Esophagus squamous epithelium (tissue), 5 donors: ENCODE measurements at regions not wholly inside any gene's neighbourhood (a gene's known extent, or its start where the extent isn't known, plus 50 kb on each side); places are given as distances from the start of the nearest gene placed in this dataset.

Experiments
- DNase-seq: peaks from one replicate; lab custom pipeline; 2025; lab: John Stamatoyannopoulos, UW
- H3K27ac ChIP-seq, 4 donors: fragments of 200-600 bp; sonication (generic); one replicate each; pipeline ENCODE4 v1.5.1; 2016 to 2019; ENCODE audit warnings: mild to moderate bottlenecking in 1 of 4
- H3K27me3 ChIP-seq, 4 donors: fragments of 200-600 bp; sonication (generic); 1 replicate in 3 of 4; 2 replicates in 1 of 4; pipeline versions ENCODE4 v1.5.1 to v1.6.0; 2017 to 2021; ENCODE audit warnings: antibody characterized with exemption in 1 of 4
- H3K36me3 ChIP-seq, 3 donors: fragments of 200-600 bp; sonication (generic); one replicate each; pipeline ENCODE4 v1.5.1; 2016 to 2019
- H3K4me1 ChIP-seq, 3 donors: fragments of 200-600 bp; sonication (generic); one replicate each; pipeline ENCODE4 v1.5.1; 2017 to 2019
- H3K4me3 ChIP-seq, 4 donors: fragments of 200-600 bp; sonication (generic); 1 replicate in 3 of 4; 2 replicates in 1 of 4; pipeline ENCODE4 v1.5.1; 2016 to 2019; ENCODE audit warnings: mild to moderate bottlenecking in 2 of 4, moderate library complexity in 1 of 4
- H3K9me3 ChIP-seq, 3 donors: fragments of 200-600 bp; sonication (generic); one replicate each; pipeline ENCODE4 v1.5.1; 2016 to 2019
- POLR2A ChIP-seq, 4 donors: fragments of 450-650 bp; IDR thresholded peaks; one replicate each; pipeline ENCODE4 v1.6.1; 2017; ENCODE audit warnings: antibody characterized with exemption in 4 of 4, mild to moderate bottlenecking in 4 of 4, moderate library complexity in 3 of 4
- WGBS, 2 donors: methylation state at CpG; one replicate each; pipeline ENCODE4 v1.1.5; 2018; 5-methylcytosine and 5-hydroxymethylcytosine counted together
- intact Hi-C: fragments of 100-400 bp; cut with DNase I; formaldehyde crosslinking; loops from one replicate; pipeline ENCODE4 v1.15.0; 2022
- TF ChIP-seq, protein P1 (sequence below), 6 experiments: fragments of 450-650 bp in 4 of 6; fragments of 200-600 bp in 2 of 6; sonication (generic) in 2 of 6; IDR thresholded peaks; one replicate each; pipeline ENCODE4 v1.5.1; 2016 to 2019; ENCODE audit warnings: antibody characterized with exemption in 6 of 6, mild to moderate bottlenecking in 4 of 6, moderate library complexity in 4 of 6
- donor health status: DM: yes; HTN: yes; CAD: no.

DNA sequence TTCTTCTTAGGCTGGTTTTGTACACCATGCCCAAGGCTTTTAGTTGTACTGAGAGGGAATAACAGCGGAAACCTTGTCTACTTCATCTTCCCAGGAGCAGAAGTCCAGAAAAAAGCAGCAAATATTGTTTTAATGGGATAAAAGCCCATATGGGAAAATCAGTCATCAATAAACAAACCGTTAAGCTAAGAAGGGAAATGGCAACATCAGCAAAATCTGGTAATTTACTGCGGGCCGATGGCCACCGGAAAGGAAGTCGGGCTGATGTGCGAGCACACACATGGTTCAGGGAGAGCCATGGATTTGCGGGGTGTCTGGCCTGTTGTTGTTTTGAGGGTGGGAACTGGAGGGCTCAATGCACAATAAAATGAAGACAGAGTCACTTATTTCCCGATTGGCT lies 300.7 kb upstream of the RAB6C start:
- Histone ChIP-seq H3K4me3 (no peak overlapping the region), H3K4me1 (peaks cover 0 to 8% (median 0%) of the 10 kb centered on the region in 3 donors), H3K27ac (no peak overlapping the region), H3K9me3 (peaks cover 0 to 8% (median 5%) of the 10 kb centered on the region in 3 donors), H3K36me3 (no peaks in the 10 kb centered on the region), H3K27me3 (peaks cover 0 to 5% (median 0%) of the 10 kb centered on the region in 4 donors)
- DNase-seq: no peak
- intact Hi-C loops: no loop called here
- TF ChIP-seq, protein P1, sequence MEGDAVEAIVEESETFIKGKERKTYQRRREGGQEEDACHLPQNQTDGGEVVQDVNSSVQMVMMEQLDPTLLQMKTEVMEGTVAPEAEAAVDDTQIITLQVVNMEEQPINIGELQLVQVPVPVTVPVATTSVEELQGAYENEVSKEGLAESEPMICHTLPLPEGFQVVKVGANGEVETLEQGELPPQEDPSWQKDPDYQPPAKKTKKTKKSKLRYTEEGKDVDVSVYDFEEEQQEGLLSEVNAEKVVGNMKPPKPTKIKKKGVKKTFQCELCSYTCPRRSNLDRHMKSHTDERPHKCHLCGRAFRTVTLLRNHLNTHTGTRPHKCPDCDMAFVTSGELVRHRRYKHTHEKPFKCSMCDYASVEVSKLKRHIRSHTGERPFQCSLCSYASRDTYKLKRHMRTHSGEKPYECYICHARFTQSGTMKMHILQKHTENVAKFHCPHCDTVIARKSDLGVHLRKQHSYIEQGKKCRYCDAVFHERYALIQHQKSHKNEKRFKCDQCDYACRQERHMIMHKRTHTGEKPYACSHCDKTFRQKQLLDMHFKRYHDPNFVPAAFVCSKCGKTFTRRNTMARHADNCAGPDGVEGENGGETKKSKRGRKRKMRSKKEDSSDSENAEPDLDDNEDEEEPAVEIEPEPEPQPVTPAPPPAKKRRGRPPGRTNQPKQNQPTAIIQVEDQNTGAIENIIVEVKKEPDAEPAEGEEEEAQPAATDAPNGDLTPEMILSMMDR (IDR thresholded peaks at IDR 0.05): no peak
- no peak for TF ChIP-seq POLR2A (IDR thresholded peaks at IDR 0.05)
- 83 to 84% methylated on average over 9 of the region's 9 CpGs for WGBS, 2 donors

DNA sequence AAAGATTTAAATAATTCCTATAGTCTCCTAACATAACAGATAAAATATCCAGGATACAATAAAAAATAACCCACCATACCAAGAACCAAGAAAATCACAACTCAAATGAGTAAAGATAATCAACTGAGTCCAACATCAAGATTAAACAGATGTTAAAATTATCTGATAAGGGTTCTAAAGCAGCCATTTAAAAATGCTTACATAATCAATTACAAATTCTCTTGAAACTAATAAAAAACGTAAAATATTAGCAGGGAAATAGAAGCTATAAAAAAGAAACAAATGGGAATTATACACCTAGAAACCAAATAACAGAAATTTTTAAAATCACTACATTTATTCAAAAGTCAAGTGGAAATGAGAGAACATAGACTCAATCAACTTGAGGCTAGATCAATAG lies 297.7 kb upstream of the RAB6C start:
- peaks cover 0 to 8% (median 5%) of the 10 kb centered on the region in 3 donors for H3K9me3 ChIP-seq
- no peak overlapping the region for H3K4me3 ChIP-seq
- H3K27me3 ChIP-seq: peaks cover 0 to 5% (median 0%) of the 10 kb centered on the region in 4 donors
- WGBS, 2 donors: 70 to 83% methylated on average over 1 of the region's 1 CpG
- no peaks in the 10 kb centered on the region for H3K4me1 ChIP-seq
- no peak for TF ChIP-seq POLR2A (IDR thresholded peaks at IDR 0.05)
- TF ChIP-seq, protein P1 (IDR thresholded peaks at IDR 0.05): no peak
- H3K36me3 ChIP-seq: no peaks in the 10 kb centered on the region
- no peak overlapping the region for H3K27ac ChIP-seq
- intact Hi-C loops: no loop called here
- DNase-seq: no peak

DNA sequence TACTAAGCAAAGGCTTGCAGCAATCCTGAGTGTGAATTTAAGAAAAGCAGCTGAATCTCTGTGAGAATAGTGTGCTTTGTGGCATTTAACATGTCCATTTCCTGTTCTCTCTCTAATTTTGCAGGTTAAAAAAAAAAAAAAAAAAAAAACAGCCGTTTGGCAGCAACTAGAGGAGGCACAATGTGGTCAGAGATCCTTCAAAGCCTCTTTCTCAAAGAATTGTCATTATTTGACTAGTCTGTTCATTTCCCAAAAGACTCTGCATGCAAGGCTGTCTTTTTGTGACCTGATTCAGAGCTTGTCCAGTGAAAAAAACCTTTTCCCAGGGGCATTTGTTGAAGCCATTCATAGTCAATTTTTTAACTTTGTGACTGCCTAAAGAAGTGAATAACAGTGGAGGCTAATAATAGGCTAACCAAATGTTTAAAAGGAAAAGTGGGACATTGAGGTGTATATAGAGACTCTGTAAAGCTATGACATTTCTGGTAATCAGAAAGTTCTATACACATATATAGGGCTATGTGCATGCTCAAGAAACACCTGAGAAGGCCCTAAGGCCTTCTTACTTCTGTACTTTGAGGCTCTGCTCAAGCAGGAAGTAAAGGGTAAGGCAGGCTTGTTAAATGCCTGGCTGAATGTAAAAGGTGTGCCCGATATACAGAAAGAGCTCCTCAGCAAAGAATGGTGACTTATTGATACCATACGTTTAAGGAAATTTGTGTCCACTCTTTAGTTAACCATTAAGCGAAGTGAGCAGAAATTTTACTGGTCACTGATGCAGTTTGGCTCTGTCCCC lies 289.6 kb upstream of the RAB6C start:
- intact Hi-C loops: no loop called here
- Histone ChIP-seq H3K27me3 (no peaks in the 10 kb centered on the region), H3K4me3 (no peak overlapping the region), H3K9me3 (peaks cover 0 to 4% (median 0%) of the 10 kb centered on the region in 3 donors), H3K36me3 (no peaks in the 10 kb centered on the region), H3K4me1 (no peaks in the 10 kb centered on the region), H3K27ac (peak overlapping the region in 1 of 4 donors; percentile 14)
- DNase-seq: no peak
- WGBS, 2 donors: 76 to 77% methylated on average over 4 of the region's 4 CpGs
- TF ChIP-seq POLR2A (IDR thresholded peaks at IDR 0.05): no peak
- TF ChIP-seq, protein P1 (IDR thresholded peaks at IDR 0.05): no peak

DNA sequence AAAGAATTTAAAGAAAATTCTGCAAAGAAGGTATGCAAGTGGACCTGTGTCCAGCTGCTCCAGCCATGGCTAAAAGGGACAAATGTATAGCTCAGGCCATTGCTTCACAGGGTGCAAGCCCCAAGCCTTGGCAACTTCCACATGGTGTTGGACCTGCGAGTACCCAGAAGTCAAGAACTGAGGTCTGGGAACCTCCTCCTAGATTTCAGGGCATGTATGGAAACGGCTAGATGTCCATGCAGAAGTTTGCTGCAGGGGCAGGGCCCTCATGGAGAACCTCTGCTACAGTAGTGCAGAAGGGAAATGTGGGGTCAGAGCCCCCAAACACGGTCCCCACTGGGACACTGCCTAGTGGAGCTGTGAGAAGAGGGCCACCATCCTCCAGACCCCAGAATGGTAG lies 284.0 kb upstream of the RAB6C start:
- intact Hi-C loops: no loop called here
- no peaks in the 10 kb centered on the region for H3K27me3 ChIP-seq
- H3K27ac ChIP-seq: no peak overlapping the region
- no peaks in the 10 kb centered on the region for H3K36me3 ChIP-seq
- no peak for TF ChIP-seq POLR2A (IDR thresholded peaks at IDR 0.05)
- TF ChIP-seq, protein P1 (IDR thresholded peaks at IDR 0.05): no peak
- peaks cover 0 to 4% (median 0%) of the 10 kb centered on the region in 3 donors for H3K9me3 ChIP-seq
- no peak overlapping the region for H3K4me3 ChIP-seq
- no peak for DNase-seq
- H3K4me1 ChIP-seq: peaks cover 0 to 18% (median 4%) of the 10 kb centered on the region in 3 donors
- WGBS, 2 donors: 84% methylated on average over 2 of the region's 3 CpGs; no CpG with 5 or more reads in 1 of the 2 donors

DNA sequence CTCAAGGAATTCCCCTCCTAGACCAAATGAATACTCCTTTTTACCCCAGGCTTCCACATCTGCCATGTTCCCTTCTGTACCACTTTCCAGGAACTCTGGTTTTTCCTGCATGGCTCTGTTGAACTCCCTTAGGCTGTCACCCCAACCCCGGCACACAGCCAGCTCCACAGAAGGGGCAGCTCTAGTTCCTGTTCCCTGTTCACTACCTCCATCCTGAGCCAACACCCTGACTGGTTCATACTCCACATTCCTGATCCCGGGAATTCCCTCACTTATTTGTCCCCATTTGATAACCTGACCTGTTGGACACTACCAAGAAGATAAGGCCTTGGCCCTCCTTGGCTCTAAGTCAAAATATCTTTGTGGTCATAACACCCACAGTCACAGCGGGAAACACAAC lies 280.9 kb upstream of the RAB6C start:
- Histone ChIP-seq H3K9me3 (no peaks in the 10 kb centered on the region), H3K36me3 (no peaks in the 10 kb centered on the region), H3K27me3 (no peaks in the 10 kb centered on the region), H3K4me1 (peaks cover 0 to 19% (median 4%) of the 10 kb centered on the region in 3 donors), H3K27ac (no peak overlapping the region), H3K4me3 (no peak overlapping the region)
- 62 to 71% methylated on average over 2 to 3 of the region's 3 CpGs for WGBS, 2 donors
- no peak for TF ChIP-seq POLR2A (IDR thresholded peaks at IDR 0.05)
- TF ChIP-seq, protein P1 (IDR thresholded peaks at IDR 0.05): no peak
- DNase-seq: no peak
- intact Hi-C loops: no loop called here
